ENCODE measurements at regions not wholly inside any gene's neighbourhood (a gene's known extent, or its start where the extent isn't known, plus 50 kb on each side); places are given as distances from the start of the nearest gene placed in this dataset.

- no peaks in the 10 kb centered on the region for H3K9me3 ChIP-seq (ENCODE audit: insufficient read depth, low read depth)
- H3K27ac ChIP-seq: no peak overlapping the region
- H3K4me1 ChIP-seq (replicated peaks; ENCODE audit: insufficient read depth): no peaks in the 10 kb centered on the region
- no peaks in the 10 kb centered on the region for H3K36me3 ChIP-seq (ENCODE audit: low read depth)
- no peaks in the 10 kb centered on the region for H3K79me2 ChIP-seq (ENCODE audit: low read depth)
- H3K9me2 ChIP-seq (ENCODE audit: insufficient read depth): no peaks in the 10 kb centered on the region
- H3K4me3 ChIP-seq: no peak overlapping the region
- BruUV-seq (replicated peaks): no TSS peak
- intact Hi-C loops (cut with micrococcal nuclease; ENCODE audit: unreplicated experiment): no loop called here
- ChIA-PET CTCF (no interaction called here), POLR2A (ENCODE audit: unreplicated experiment) (no interaction called here)
- no peak overlapping the region for H3K4me2 ChIP-seq
- H3K27me3 ChIP-seq (ENCODE audit: insufficient read depth, low read depth): peaks cover 72% of the 10 kb centered on the region
- no peaks in the 10 kb centered on the region for H3F3A ChIP-seq (ENCODE audit: insufficient read depth, low read depth)
- H4K20me1 ChIP-seq (ENCODE audit: insufficient read depth): no peaks in the 10 kb centered on the region
- TF ChIP-seq CTCF (conservative IDR thresholded peaks at IDR 0.05) (no peak), EZH2 (IDR thresholded peaks at IDR 0.05; ENCODE audit: low read depth) (no peak)
- H2AFZ ChIP-seq: no peak overlapping the region
- no peak for DNase-seq
These were observed 336.3 kb upstream of the KIF2A start for GRCh38 chr5:61969755-61970154.

GRCh38 chr5:61970218-61970617 is 335.8 kb upstream of the KIF2A start:
- no peaks in the 10 kb centered on the region for H3K36me3 ChIP-seq (ENCODE audit: low read depth)
- H3K9me3 ChIP-seq (ENCODE audit: insufficient read depth, low read depth): no peaks in the 10 kb centered on the region
- H3K27ac ChIP-seq: no peak overlapping the region
- H3K4me2 ChIP-seq: no peak overlapping the region
- no TSS peak for BruUV-seq (replicated peaks)
- peaks cover 75% of the 10 kb centered on the region for H3K27me3 ChIP-seq (ENCODE audit: insufficient read depth, low read depth)
- H2AFZ ChIP-seq: no peak overlapping the region
- no peaks in the 10 kb centered on the region for H3K4me1 ChIP-seq (replicated peaks; ENCODE audit: insufficient read depth)
- ChIA-PET CTCF (no interaction called here), POLR2A (ENCODE audit: unreplicated experiment) (no interaction called here)
- H3K4me3 ChIP-seq: no peak overlapping the region
- H3K9me2 ChIP-seq (ENCODE audit: insufficient read depth): no peaks in the 10 kb centered on the region
- H3F3A ChIP-seq (ENCODE audit: insufficient read depth, low read depth): no peaks in the 10 kb centered on the region
- intact Hi-C loops (cut with micrococcal nuclease; ENCODE audit: unreplicated experiment): no loop called here
- H3K79me2 ChIP-seq (ENCODE audit: low read depth): no peaks in the 10 kb centered on the region
- TF ChIP-seq CTCF (conservative IDR thresholded peaks at IDR 0.05): no peak
- no peak for TF ChIP-seq EZH2 (IDR thresholded peaks at IDR 0.05; ENCODE audit: low read depth)
- H4K20me1 ChIP-seq (ENCODE audit: insufficient read depth): no peaks in the 10 kb centered on the region
- DNase-seq: no peak

GRCh38 chr5:61974680-61975079 is 331.3 kb upstream of the KIF2A start:
- no peak overlapping the region for H3K27ac ChIP-seq
- POLR2A ChIA-PET (ENCODE audit: unreplicated experiment): no interaction called here
- H4K20me1 ChIP-seq (ENCODE audit: insufficient read depth): no peaks in the 10 kb centered on the region
- no peaks in the 10 kb centered on the region; the same call in 1 of the 2 replicates for H3K9me2 ChIP-seq (ENCODE audit: insufficient read depth)
- H3K9me3 ChIP-seq (ENCODE audit: insufficient read depth, low read depth): no peaks in the 10 kb centered on the region
- no peaks in the 10 kb centered on the region for H3K4me1 ChIP-seq (replicated peaks; ENCODE audit: insufficient read depth)
- H3K27me3 ChIP-seq (ENCODE audit: insufficient read depth, low read depth): peaks cover 46% of the 10 kb centered on the region
- H3K4me2 ChIP-seq: no peak overlapping the region
- CTCF ChIA-PET: no interaction called here
- intact Hi-C loops (cut with micrococcal nuclease; ENCODE audit: unreplicated experiment): no loop called here
- H3F3A ChIP-seq (ENCODE audit: insufficient read depth, low read depth): no peaks in the 10 kb centered on the region
- BruUV-seq (replicated peaks): no TSS peak
- no peak for TF ChIP-seq CTCF (conservative IDR thresholded peaks at IDR 0.05)
- TF ChIP-seq EZH2 (IDR thresholded peaks at IDR 0.05; ENCODE audit: low read depth): no peak
- no peaks in the 10 kb centered on the region for H3K36me3 ChIP-seq (ENCODE audit: low read depth)
- no peak for DNase-seq
- H3K4me3 ChIP-seq: no peak overlapping the region
- no peaks in the 10 kb centered on the region for H3K79me2 ChIP-seq (ENCODE audit: low read depth)
- no peak overlapping the region for H2AFZ ChIP-seq
